Anterior cingulate cortex (tissue), 58 donors: ENCODE measurements at regions not wholly inside any gene's neighbourhood (a gene's known extent, or its start where the extent isn't known, plus 50 kb on each side); places are given as distances from the start of the nearest gene placed in this dataset.
"Not testable (repeated sequence)": the region's sequence is repeated elsewhere in the genome, so short reads cannot be mapped to it uniquely, and the experiment has no call there.

Source experiments
- DNase-seq, 58 donors: peaks; one replicate each; lab custom pipeline; 2025; lab: John Stamatoyannopoulos, UW

- no peak for DNase-seq
Measured at GRCh38 chr11:8768625-8769333, 86.2 kb downstream of the RPL27A start.

- no peak for DNase-seq
Measured at GRCh38 chr11:8772571-8773519, 90.3 kb downstream of the RPL27A start.

- DNase-seq = no peak
Measured at GRCh38 chr11:8773916-8774539, 91.4 kb downstream of the RPL27A start.

- not testable (repeated sequence) for DNase-seq
Measured at GRCh38 chr11:8774916-8775315, 92.3 kb downstream of the RPL27A start.

GRCh38 chr11:8775332-8775731, 92.7 kb downstream of the RPL27A start:
- DNase-seq = no peak

- DNase-seq = no peak
Measured at GRCh38 chr11:8775734-8776133, 93.1 kb downstream of the RPL27A start.

- no peak for DNase-seq
Measured at GRCh38 chr11:8776209-8776608, 93.6 kb downstream of the RPL27A start.

- DNase-seq = peak in 20 of 58 donors; percentile 6 to 48 (median 20)
Measured at GRCh38 chr11:8777907-8778767, 95.5 kb downstream of the RPL27A start.

- no peak for DNase-seq
Measured at GRCh38 chr11:8779107-8779506, 96.5 kb downstream of the RPL27A start.

- no peak for DNase-seq
Measured at GRCh38 chr11:8779732-8780131, 97.1 kb downstream of the RPL27A start.

- no peak for DNase-seq
Measured at GRCh38 chr11:8784954-8785353, 102.4 kb downstream of the RPL27A start.

- DNase-seq = no peak
Measured at GRCh38 chr11:8785457-8785856, 102.9 kb downstream of the RPL27A start.

GRCh38 chr11:8785998-8786397, 103.4 kb downstream of the RPL27A start:
- no peak for DNase-seq

GRCh38 chr11:8786933-8787332, 104.3 kb downstream of the RPL27A start:
- no peak for DNase-seq

- DNase-seq = no peak
Measured at GRCh38 chr11:8787372-8787771, 104.8 kb downstream of the RPL27A start.

- DNase-seq = no peak
Measured at GRCh38 chr11:8788616-8789015, 106.0 kb downstream of the RPL27A start.

- no peak for DNase-seq
Measured at GRCh38 chr11:8789864-8790263, 107.3 kb downstream of the RPL27A start.

GRCh38 chr11:8790968-8791367, 108.4 kb downstream of the RPL27A start:
- no peak for DNase-seq

- no peak for DNase-seq
Measured at GRCh38 chr11:8792710-8793109, 110.1 kb downstream of the RPL27A start.

GRCh38 chr11:8793114-8793777, 110.7 kb downstream of the RPL27A start:
- DNase-seq = no peak
